Limb (tissue), 2 donors: ENCODE measurements at regions not wholly inside any gene's neighbourhood (a gene's known extent, or its start where the extent isn't known, plus 50 kb on each side); places are given as distances from the start of the nearest gene placed in this dataset.
"Not testable (repeated sequence)": the region's sequence is repeated elsewhere in the genome, so short reads cannot be mapped to it uniquely, and the experiment has no call there.

Source experiments
- DNase-seq, 2 donors: peaks; one replicate each; pipeline ENCODE4 v3.0.0-alpha.2; 2016; ENCODE audit errors: extremely low spot score in 2 of 2

- no peak for DNase-seq
Observed at GRCh38 chr17:70702683-70703255, 533.4 kb downstream of the KCNJ2 start.

GRCh38 chr17:70709596-70709995, 540.3 kb downstream of the KCNJ2 start:
- no peak for DNase-seq

- no peak for DNase-seq
Observed at GRCh38 chr17:70713694-70714093, 544.4 kb downstream of the KCNJ2 start.

GRCh38 chr17:70716551-70716950, 547.2 kb downstream of the KCNJ2 start:
- DNase-seq = no peak

GRCh38 chr17:70717042-70717441, 547.7 kb downstream of the KCNJ2 start:
- DNase-seq = no peak

- no peak for DNase-seq
Observed at GRCh38 chr17:70736375-70736957, 567.1 kb downstream of the KCNJ2 start.

- no peak for DNase-seq
Observed at GRCh38 chr17:70739065-70739464, 569.7 kb downstream of the KCNJ2 start.

- not testable (repeated sequence) for DNase-seq
Observed at GRCh38 chr17:70746574-70746973, 577.2 kb downstream of the KCNJ2 start.

GRCh38 chr17:70750983-70751382, 581.7 kb downstream of the KCNJ2 start:
- DNase-seq = no peak

- DNase-seq = not testable (repeated sequence)
Observed at GRCh38 chr17:70752461-70752860, 583.1 kb downstream of the KCNJ2 start.

- DNase-seq = no peak
Observed at GRCh38 chr17:70752966-70753467, 583.7 kb downstream of the KCNJ2 start.

GRCh38 chr17:70763018-70763417, 593.7 kb downstream of the KCNJ2 start:
- DNase-seq = no peak

- peak in 1 of 2 donors; percentile 76 for DNase-seq
Observed at GRCh38 chr17:70767102-70767701, 597.9 kb downstream of the KCNJ2 start.

GRCh38 chr17:70769956-70770355, 600.6 kb downstream of the KCNJ2 start:
- no peak for DNase-seq

GRCh38 chr17:70771804-70772386, 602.6 kb downstream of the KCNJ2 start:
- DNase-seq = no peak

GRCh38 chr17:70772761-70773160, 603.4 kb downstream of the KCNJ2 start:
- DNase-seq = no peak

GRCh38 chr17:70773258-70773657, 603.9 kb downstream of the KCNJ2 start:
- DNase-seq = no peak

GRCh38 chr17:70774339-70775117, 605.2 kb downstream of the KCNJ2 start:
- DNase-seq = no peak

- DNase-seq = no peak
Observed at GRCh38 chr17:70775679-70776078, 606.3 kb downstream of the KCNJ2 start.

- peak in 1 of 2 donors; percentile 32 for DNase-seq
Observed at GRCh38 chr17:70776441-70776840, 607.1 kb downstream of the KCNJ2 start.

GRCh38 chr17:70780031-70780430, 610.7 kb downstream of the KCNJ2 start:
- DNase-seq = no peak

GRCh38 chr17:70786081-70786480, 616.7 kb downstream of the KCNJ2 start:
- no peak for DNase-seq
